Hepatocyte (in vitro differentiated cells): ENCODE measurements at regions not wholly inside any gene's neighbourhood (a gene's known extent, or its start where the extent isn't known, plus 50 kb on each side); places are given as distances from the start of the nearest gene placed in this dataset.

Source experiments
- CTCF ChIP-seq: fragments of 200-600 bp; sonication (generic); IDR thresholded peaks from 2 replicates; pipeline ENCODE4 v1.5.1; 2016; ENCODE audit warnings: antibody characterized with exemption, mild to moderate bottlenecking; ENCODE audit not compliant: poor library complexity
- EZH2 ChIP-seq: fragments of 200-600 bp; sonication (generic); IDR thresholded peaks from 2 replicates; pipeline ENCODE4 v1.6.1; 2016; ENCODE audit warnings: antibody characterized with exemption, mild to moderate bottlenecking, borderline replicate concordance
- EZH2phosphoT487 ChIP-seq: fragments of 200-600 bp; sonication (generic); IDR thresholded peaks from one replicate; pipeline ENCODE4 v1.6.1; 2018; ENCODE audit warnings: antibody characterized with exemption, mild to moderate bottlenecking, low read depth, moderate library complexity; ENCODE audit not compliant: unreplicated experiment, severe bottlenecking

- TF ChIP-seq CTCF = no peak
- no peak for TF ChIP-seq EZH2
- no peak for TF ChIP-seq EZH2phosphoT487
Observed at GRCh38 chr6:137784583-137784982, 82.5 kb upstream of the TNFAIP3 start.
